ENCODE measurements at regions not wholly inside any gene's neighbourhood (a gene's known extent, or its start where the extent isn't known, plus 50 kb on each side); places are given as distances from the start of the nearest gene placed in this dataset.

- no peak for DNase-seq (ENCODE audit: low read depth in 2 of 2)
Measured at GRCh38 chr13:42720858-42721219, 60.5 kb upstream of the FAM216B start.

GRCh38 chr13:42722883-42723539, 58.4 kb upstream of the FAM216B start:
- DNase-seq (ENCODE audit: low read depth in 2 of 2): no peak

GRCh38 chr13:42728507-42729180, 52.7 kb upstream of the FAM216B start:
- no peak for DNase-seq (ENCODE audit: low read depth in 2 of 2)

GRCh38 chr13:42729857-42730402, 51.5 kb upstream of the FAM216B start:
- DNase-seq (ENCODE audit: low read depth in 2 of 2): no peak
